ENCODE measurements at regions not wholly inside any gene's neighbourhood (a gene's known extent, or its start where the extent isn't known, plus 50 kb on each side); places are given as distances from the start of the nearest gene placed in this dataset.

GRCh38 chr6:8820313-8820712 is 385.0 kb upstream of the SLC35B3 start:
- no peak for TF ChIP-seq SIN3A (IDR thresholded peaks at IDR 0.05; ENCODE audit: borderline replicate concordance, insufficient read depth, low read length)
- TF ChIP-seq REST (IDR thresholded peaks at IDR 0.05; ENCODE audit: insufficient read depth in 1 of 2, low read depth in 2 of 2, low read length in 2 of 2) = no peak
- no peak for TF ChIP-seq FOXP2 (optimal IDR thresholded peaks at IDR 0.05; ENCODE audit: borderline replicate concordance, extremely low read depth, extremely low read length, insufficient read depth)
- TF ChIP-seq POLR2AphosphoS5 (IDR thresholded peaks at IDR 0.05; ENCODE audit: low read depth, low read length) = no peak
- no peak for TF ChIP-seq TAF1 (IDR thresholded peaks at IDR 0.05; ENCODE audit: borderline replicate concordance, insufficient read depth, low read length)

GRCh38 chr6:8819446-8819845 is 384.1 kb upstream of the SLC35B3 start:
- no peak for TF ChIP-seq REST (IDR thresholded peaks at IDR 0.05; ENCODE audit: insufficient read depth in 1 of 2, low read depth in 2 of 2, low read length in 2 of 2)
- TF ChIP-seq SIN3A (IDR thresholded peaks at IDR 0.05; ENCODE audit: borderline replicate concordance, insufficient read depth, low read length) = no peak

- TF ChIP-seq POLR2AphosphoS5 (IDR thresholded peaks at IDR 0.05; ENCODE audit: low read depth, low read length) (no peak), FOXP2 (optimal IDR thresholded peaks at IDR 0.05; ENCODE audit: borderline replicate concordance, extremely low read depth, extremely low read length, insufficient read depth) (no peak), SIN3A (IDR thresholded peaks at IDR 0.05; ENCODE audit: borderline replicate concordance, insufficient read depth, low read length) (no peak), TAF1 (IDR thresholded peaks at IDR 0.05; ENCODE audit: borderline replicate concordance, insufficient read depth, low read length) (no peak), REST (IDR thresholded peaks at IDR 0.05; ENCODE audit: insufficient read depth in 1 of 2, low read depth in 2 of 2, low read length in 2 of 2) (no peak)
Observed at GRCh38 chr6:8814440-8815000, 379.2 kb upstream of the SLC35B3 start.

- TF ChIP-seq POLR2AphosphoS5 (IDR thresholded peaks at IDR 0.05; ENCODE audit: low read depth, low read length) (no peak), TAF1 (IDR thresholded peaks at IDR 0.05; ENCODE audit: borderline replicate concordance, insufficient read depth, low read length) (no peak), SIN3A (IDR thresholded peaks at IDR 0.05; ENCODE audit: borderline replicate concordance, insufficient read depth, low read length) (no peak), FOXP2 (optimal IDR thresholded peaks at IDR 0.05; ENCODE audit: borderline replicate concordance, extremely low read depth, extremely low read length, insufficient read depth) (no peak)
Observed at GRCh38 chr6:8810325-8810724, 375.0 kb upstream of the SLC35B3 start.

- no peak for TF ChIP-seq TAF1 (IDR thresholded peaks at IDR 0.05; ENCODE audit: borderline replicate concordance, insufficient read depth, low read length)
- no peak for TF ChIP-seq REST (IDR thresholded peaks at IDR 0.05; ENCODE audit: insufficient read depth in 1 of 2, low read depth in 2 of 2, low read length in 2 of 2)
- no peak for TF ChIP-seq SIN3A (IDR thresholded peaks at IDR 0.05; ENCODE audit: borderline replicate concordance, insufficient read depth, low read length)
- no peak for TF ChIP-seq POLR2AphosphoS5 (IDR thresholded peaks at IDR 0.05; ENCODE audit: low read depth, low read length)
- TF ChIP-seq FOXP2 (optimal IDR thresholded peaks at IDR 0.05; ENCODE audit: borderline replicate concordance, extremely low read depth, extremely low read length, insufficient read depth) = no peak
Observed at GRCh38 chr6:8809662-8810061, 374.3 kb upstream of the SLC35B3 start.

Measured in PFSK-1 (cell line).